ENCODE measurements at regions not wholly inside any gene's neighbourhood (a gene's known extent, or its start where the extent isn't known, plus 50 kb on each side); places are given as distances from the start of the nearest gene placed in this dataset.

DNA sequence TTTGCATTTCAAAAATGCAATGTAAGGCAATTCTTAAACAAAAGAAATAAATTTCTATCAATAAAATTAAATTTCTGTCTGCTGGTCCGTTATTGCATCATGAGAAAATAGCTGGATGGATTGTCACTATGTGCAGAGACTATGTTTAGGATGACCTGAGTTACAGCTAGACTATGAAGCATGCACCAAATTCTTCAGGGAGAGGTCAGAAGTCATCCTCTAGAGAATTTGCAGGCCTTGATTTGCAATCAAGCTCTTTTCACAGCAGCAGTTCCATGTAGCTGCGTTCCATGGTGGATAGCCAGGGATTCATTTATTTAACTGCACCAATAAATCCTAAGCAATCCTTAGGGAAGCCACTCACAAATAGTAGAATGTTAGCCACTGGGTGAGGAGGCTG, 253.7 kb downstream of the MSRB3 start:
- H3K4me3 ChIP-seq, result no peak overlapping the region
- intact Hi-C loops (cut with DNase I), result no loop called here
- DNase-seq, result no peak
- TF ChIP-seq, protein P1, sequence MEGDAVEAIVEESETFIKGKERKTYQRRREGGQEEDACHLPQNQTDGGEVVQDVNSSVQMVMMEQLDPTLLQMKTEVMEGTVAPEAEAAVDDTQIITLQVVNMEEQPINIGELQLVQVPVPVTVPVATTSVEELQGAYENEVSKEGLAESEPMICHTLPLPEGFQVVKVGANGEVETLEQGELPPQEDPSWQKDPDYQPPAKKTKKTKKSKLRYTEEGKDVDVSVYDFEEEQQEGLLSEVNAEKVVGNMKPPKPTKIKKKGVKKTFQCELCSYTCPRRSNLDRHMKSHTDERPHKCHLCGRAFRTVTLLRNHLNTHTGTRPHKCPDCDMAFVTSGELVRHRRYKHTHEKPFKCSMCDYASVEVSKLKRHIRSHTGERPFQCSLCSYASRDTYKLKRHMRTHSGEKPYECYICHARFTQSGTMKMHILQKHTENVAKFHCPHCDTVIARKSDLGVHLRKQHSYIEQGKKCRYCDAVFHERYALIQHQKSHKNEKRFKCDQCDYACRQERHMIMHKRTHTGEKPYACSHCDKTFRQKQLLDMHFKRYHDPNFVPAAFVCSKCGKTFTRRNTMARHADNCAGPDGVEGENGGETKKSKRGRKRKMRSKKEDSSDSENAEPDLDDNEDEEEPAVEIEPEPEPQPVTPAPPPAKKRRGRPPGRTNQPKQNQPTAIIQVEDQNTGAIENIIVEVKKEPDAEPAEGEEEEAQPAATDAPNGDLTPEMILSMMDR (IDR thresholded peaks at IDR 0.05), result no peak
- no peak overlapping the region for H3K9ac ChIP-seq (ENCODE audit: low read depth in 2 of 2, low read length in 2 of 2)
- no peaks in the 10 kb centered on the region for H3K27me3 ChIP-seq
- no peak overlapping the region for H3K27ac ChIP-seq
- no peaks in the 10 kb centered on the region for H3K9me3 ChIP-seq
- H3K36me3 ChIP-seq, result no peaks in the 10 kb centered on the region
- H3K4me1 ChIP-seq, result no peaks in the 10 kb centered on the region

DNA sequence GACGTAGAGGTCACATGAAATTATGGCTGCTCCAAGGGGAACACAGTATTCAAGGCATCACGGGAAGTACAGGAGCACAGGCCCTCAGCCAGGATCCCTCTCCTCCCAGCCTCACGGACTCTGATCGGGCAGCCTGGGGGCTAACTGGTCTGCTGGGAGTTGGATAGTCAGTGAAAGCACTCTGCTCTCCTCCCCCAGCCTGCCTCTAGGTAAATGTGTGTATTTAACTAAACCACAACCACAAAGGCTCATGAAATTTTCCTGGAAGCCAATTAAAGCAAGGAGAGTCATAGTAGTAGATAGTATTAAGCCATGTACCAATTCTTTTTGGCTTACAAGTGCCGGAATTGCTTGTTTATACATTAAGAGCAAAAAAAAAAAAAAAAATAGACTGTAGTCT, 254.3 kb downstream of the MSRB3 start:
- intact Hi-C loops (cut with DNase I), result no loop called here
- no peak overlapping the region for H3K27ac ChIP-seq
- no peak for DNase-seq

DNA sequence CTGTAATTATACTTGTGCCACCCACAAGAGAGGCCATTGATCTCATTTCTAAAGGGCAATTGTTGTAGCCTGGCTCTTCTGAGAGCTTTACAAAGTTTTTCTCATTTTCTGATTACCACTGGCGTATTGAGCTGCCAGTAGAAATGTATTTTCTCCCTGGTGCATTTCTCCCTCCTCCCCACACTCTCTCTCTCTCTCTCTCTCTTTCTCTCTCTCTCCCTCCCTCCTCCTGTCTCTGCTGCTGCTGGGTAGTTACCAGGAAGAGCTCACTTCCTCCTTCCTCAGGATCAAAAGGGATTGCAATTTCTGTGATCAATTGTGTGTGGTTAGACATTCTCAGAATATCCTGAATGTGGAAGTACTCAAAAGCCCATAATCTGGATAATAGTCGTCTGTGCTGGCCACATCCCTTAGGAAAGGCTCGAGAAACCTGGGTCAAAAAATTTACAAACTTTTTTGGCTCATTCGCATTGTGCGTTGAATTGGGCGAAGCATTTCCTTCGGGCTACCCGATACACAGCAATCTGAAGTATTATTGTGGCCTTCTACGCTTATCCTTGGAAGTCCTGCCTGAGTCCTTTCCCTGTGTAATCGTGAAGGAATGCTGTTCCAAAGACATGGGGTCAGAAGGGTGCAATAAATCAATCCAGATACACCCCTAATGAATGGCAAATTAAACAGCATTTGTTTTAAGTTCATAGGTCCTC, 254.8 kb downstream of the MSRB3 start:
- Histone ChIP-seq H3K27ac (no peak overlapping the region), H3K36me3 (no peaks in the 10 kb centered on the region), H3K4me1 (no peaks in the 10 kb centered on the region), H3K4me3 (no peak overlapping the region), H3K27me3 (no peaks in the 10 kb centered on the region), H3K9ac (ENCODE audit: low read depth in 2 of 2, low read length in 2 of 2) (no peak overlapping the region), H3K9me3 (no peaks in the 10 kb centered on the region)
- TF ChIP-seq, protein P1 (IDR thresholded peaks at IDR 0.05), result no peak
- intact Hi-C loops (cut with DNase I), result no loop called here
- no peak for DNase-seq

More for the DNA sequence above, 254.3 kb downstream of the MSRB3 start:
- Histone ChIP-seq H3K4me1 (no peaks in the 10 kb centered on the region), H3K9ac (ENCODE audit: low read depth in 2 of 2, low read length in 2 of 2) (no peak overlapping the region), H3K9me3 (no peaks in the 10 kb centered on the region), H3K36me3 (no peaks in the 10 kb centered on the region), H3K4me3 (no peak overlapping the region), H3K27me3 (no peaks in the 10 kb centered on the region)
- TF ChIP-seq, protein P1 (IDR thresholded peaks at IDR 0.05), result no peak

DNA sequence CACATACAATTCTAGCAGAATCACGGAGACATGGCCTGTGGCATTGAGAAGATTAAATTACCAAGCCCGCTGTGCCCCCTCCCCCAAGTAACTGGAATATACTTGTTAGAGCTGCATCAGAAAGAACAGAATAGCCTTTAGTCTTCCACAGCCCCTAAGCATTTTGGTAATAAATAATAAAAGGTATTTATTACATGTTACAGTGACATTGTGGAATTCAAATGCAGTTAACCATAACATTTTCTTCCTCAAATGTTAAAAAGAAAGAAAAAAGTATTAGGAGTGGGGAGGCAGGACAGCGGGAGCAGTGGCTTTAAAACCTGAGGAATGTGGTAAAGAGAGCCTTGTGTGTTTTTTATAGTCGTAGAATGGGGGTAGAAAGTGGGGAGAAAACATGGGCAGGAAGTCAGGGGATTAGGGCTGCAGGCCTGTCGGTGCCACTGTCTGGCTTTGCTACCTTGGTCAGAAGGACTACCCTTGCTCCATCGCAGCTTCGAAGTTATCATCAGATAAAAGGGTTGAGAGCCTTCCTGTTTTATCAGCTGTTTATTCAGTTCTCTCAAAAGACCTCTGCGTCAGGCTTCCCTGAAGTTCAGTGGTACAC, 255.9 kb downstream of the MSRB3 start:
- H3K27ac ChIP-seq, result no peak overlapping the region
- no peaks in the 10 kb centered on the region for H3K9me3 ChIP-seq
- DNase-seq, result no peak
- no peak overlapping the region for H3K4me3 ChIP-seq
- intact Hi-C loops (cut with DNase I), result no loop called here
- TF ChIP-seq, protein P1 (IDR thresholded peaks at IDR 0.05), result no peak
- no peaks in the 10 kb centered on the region for H3K36me3 ChIP-seq
- no peaks in the 10 kb centered on the region for H3K27me3 ChIP-seq
- H3K4me1 ChIP-seq, result no peaks in the 10 kb centered on the region
- no peak overlapping the region for H3K9ac ChIP-seq (ENCODE audit: low read depth in 2 of 2, low read length in 2 of 2)

DNA sequence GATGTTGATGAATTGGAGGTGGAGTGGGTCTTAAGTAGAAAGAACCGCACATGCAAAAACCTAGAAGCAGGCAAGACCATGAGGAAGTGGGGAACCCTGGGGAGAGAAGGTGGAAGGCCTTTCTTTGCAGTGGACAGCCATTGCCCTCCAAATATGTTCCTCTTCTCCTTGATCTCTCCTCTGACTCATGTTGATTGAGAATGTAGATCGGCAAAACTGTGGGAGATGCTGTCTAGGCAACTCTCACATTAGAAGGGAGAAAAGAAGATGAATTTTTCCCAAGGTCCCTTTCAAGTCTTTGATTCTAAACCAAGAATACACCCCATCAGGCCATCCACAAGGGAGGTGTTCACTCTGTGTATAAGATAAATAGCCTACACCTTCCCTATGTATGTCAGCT, 257.5 kb downstream of the MSRB3 start:
- Histone ChIP-seq H3K36me3 (no peaks in the 10 kb centered on the region), H3K4me3 (no peak overlapping the region), H3K27me3 (no peaks in the 10 kb centered on the region), H3K9ac (ENCODE audit: low read depth in 2 of 2, low read length in 2 of 2) (no peak overlapping the region), H3K9me3 (no peaks in the 10 kb centered on the region), H3K4me1 (no peaks in the 10 kb centered on the region), H3K27ac (no peak overlapping the region)
- TF ChIP-seq, protein P1 (IDR thresholded peaks at IDR 0.05), result no peak
- intact Hi-C loops (cut with DNase I), result no loop called here
- no peak for DNase-seq
